ENCODE measurements at regions not wholly inside any gene's neighbourhood (a gene's known extent, or its start where the extent isn't known, plus 50 kb on each side); places are given as distances from the start of the nearest gene placed in this dataset.

DNA sequence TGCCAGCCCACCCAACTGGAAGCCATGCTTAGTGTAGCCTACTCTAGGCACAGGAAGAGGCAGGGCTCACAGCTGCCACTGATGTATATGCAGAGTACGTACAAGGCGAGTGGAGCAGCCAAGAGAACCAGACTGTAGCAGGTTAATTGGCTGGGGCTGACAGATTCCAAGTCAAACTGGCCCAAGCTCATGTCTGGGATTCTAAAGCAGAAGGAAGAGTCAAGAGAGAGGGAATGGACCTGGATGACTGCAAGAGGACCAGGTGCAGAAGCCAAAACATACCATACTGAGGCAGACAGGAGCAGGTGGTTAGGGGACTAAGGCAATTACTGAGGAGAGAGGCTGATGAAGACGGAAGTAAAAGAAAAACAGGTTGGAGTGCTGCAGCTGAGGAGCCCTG is 51.3 kb upstream of the LRRN2 start:
- no peak for DNase-seq (ENCODE audit: low read depth)

DNA sequence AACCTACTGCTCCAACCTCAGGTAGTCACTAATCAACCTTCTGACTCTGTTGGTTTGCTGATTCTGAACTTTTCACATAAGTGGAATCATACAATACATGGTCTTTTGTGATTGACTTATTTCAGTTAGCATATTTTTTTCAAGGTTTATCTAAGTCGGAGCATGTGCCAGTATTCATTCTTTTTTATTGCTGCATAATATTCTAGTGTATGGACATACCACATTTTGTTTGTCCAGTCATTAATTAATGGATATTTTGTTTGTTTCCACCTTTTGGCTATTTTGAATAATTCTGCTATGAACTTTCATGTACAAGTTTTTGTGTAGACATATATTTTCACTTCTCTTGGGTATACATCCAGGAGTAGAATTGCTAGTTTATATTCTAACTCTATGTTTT is 53.0 kb upstream of the LRRN2 start:
- no peak for DNase-seq (ENCODE audit: low read depth)

DNA sequence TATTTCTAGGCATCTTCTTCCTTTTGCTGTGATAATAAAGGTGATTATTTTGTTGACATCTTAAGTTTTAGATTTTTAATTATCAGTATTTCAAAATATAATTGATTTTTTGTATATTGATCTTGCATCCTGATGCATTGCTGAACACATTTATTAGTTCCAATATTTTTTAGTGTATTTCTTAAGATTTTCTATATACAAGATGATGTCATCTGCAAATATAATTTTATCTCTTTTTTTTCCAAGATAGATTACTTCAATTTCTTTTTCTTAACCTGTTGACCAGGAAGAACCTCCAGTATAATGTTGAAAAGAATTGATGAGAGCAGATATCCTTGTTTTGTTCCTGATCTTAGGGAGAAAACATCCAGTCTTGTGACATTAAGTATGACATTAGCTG is 54.8 kb upstream of the LRRN2 start:
- DNase-seq (ENCODE audit: low read depth) = no peak

DNA sequence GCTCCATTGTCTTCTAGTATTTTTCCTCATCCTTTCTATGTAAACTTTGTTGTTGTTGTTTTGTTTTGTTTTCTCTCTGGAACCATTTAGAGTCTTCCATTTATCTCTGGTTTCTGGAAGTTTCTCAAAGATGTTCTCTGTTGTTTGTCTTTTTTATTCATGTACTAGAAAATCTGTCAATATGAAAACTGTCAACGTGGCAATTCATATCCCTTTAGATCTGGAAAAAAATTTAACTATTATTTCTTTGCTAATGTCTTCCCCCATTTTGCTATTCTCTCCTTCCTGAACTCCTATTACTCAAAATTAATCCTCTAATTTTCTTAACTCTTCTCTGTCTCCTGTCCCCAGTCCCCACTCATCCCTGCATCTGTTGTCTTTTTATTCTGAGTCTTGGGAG is 55.9 kb upstream of the LRRN2 start:
- no peak for DNase-seq (ENCODE audit: low read depth)

DNA sequence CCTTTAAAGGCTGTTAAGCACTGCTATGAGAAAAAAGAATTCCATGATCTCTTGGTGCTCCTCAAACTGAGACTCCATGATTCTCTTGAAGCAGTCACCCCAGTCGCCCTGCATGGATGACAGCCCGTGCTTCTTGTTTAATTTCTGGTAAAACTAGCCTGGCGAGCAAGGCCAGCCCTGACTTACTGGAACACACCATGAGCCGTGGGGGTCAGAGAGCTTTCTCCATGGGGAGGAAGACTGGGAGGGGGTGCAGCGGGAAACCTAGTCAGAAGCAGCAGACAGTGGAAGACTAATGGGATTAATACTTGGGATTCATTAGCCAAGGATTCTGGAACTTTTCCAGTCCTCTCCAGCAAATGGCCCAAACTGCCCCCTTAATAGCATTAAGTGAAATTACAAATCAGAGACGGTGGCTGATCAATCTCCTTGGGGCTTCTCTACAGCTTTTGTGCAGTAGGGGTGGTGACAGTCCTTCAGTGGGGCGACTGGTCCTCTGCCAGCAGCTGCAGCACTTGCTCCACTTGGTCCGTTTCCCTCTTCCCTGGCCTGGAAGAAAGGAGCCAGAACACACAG is 57.2 kb upstream of the LRRN2 start:
- DNase-seq (ENCODE audit: low read depth) = no peak

DNA sequence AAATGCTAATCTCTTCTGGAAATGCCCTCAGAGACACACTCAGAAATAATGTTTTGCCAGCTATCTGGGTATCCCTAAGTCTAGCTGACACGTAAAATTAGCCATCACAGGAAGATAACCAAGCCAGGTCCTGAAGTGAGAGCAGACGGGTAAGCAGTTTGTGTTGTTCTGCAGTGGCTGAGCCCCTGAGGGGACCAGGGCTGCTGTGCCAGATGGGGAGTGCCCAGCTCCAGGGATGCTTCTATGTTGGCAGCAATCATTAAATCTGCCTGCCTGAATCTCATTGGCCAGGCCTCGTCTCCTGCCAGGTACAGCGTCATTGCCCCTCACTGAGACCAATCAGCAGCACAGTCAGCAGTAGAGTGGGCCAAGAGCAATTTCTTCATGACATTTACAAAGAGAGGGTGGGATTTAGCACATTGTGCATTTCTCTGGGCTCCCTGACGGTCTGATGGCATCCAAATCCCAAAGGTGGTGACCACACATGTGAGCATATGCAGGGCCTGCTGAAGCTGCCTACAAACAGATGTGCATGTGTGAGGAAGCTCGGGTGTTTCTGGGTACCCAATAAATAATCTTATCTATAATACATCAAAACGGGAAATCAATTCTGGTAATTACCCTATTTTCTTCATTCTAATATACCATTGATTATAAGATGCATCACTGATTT is 58.7 kb upstream of the LRRN2 start:
- no peak for DNase-seq (ENCODE audit: low read depth)

DNA sequence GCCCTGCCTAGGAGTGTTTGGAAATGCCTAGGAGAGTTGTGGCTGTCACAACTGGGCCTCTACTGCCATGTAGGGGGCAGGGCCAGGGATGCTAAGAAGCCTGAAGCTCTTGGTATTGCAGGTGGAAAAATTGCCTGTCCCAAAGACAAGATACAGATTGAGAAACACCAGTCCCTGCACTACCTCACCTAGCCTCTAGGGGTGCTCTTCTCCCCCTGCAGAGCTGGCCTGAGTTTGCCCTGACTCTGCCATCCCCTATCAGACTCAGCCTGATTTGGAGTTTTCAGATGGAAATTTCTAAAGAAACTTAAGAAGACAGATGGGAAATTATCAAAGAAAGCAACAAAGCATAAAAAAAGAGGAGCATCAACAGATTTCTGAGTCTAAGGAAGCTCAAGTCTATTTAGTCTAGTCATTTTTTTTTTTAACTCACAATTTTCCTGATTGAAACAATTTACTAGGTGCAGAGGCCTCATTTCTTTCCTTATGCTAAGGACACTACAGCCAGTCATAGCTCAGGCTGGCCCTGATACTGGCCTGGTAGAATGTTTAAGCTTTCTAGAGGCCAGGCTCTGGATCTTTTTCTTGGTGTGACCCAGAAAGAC is 61.4 kb upstream of the LRRN2 start:
- DNase-seq (ENCODE audit: low read depth) = no peak

DNA sequence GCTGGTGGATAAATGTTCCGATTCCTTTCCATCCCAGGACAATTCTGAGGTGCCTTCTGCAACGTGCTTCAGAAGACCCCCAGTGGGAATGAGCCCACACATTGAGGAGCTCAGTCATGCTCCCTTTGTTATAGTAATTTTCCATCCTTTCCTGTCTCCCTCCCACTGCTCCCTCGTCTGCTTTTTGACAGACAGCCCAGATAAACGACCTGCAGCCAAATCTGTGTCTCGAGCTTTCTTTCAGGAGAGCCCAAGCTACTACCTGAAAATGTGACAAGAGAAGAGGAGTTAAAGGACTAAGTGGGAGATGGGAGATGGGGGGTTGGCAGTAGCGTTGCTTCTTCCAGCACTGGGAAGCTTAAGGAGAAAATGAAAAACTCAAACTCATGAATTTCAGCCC is 65.9 kb upstream of the LRRN2 start:
- DNase-seq (ENCODE audit: low read depth) = no peak

DNA sequence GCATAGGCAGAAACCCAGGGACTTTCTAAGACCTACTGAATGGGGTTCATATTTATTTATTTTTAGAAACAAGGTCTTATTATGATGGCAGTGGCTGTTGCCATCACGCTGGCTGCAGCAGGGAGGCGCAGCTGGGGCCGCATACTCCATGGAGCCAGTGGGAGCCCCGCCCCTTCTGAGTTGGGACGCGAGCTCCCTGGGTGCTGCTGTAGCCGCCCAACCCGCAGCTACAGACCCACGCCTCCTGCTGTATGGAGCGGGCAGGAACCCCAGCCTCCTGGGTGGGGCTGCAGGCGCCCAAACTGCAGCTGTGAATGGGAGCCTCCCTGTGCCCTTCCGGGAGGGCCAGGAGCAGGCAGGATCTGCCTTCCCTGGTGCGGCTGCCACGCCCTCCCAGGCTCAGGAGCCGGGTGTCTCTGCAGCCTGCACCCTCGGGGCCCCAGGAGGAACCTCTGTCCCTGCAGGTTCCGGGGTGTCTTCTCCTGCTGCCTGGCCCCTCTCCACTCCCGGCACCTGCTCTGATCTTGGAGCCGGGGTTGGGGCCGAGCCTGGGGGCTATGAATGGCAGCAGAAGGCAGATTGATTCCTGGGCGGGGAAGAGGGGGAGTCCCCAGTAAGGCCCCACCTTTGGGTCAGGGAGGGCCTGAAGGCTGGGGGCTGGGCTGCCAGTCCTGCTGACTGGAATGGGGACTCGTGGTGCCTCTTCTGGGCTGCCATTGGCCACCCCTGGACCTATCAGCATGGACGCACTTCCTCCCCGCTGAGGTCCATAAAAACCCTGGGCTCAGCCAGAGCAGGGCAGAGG is 66.5 kb upstream of the LRRN2 start:
- DNase-seq (ENCODE audit: low read depth) = no peak

DNA sequence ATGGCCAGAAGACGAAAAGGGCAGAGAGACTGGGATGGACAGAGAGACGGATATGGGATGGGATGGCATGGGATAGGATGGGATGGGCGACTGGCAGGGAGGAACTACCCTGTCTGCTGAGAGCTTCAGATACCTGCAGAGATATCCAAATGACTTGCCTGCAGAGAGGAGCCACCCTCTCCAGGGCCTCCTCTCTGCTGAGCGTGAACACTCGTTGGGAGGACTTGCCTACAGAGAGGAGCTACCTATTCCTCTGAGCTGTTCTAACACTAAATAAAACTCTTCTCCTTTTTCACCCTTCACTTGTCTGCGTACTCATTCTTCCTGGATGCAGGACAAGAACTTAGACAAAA is 67.1 kb upstream of the LRRN2 start:
- no peak for DNase-seq (ENCODE audit: low read depth)

DNA sequence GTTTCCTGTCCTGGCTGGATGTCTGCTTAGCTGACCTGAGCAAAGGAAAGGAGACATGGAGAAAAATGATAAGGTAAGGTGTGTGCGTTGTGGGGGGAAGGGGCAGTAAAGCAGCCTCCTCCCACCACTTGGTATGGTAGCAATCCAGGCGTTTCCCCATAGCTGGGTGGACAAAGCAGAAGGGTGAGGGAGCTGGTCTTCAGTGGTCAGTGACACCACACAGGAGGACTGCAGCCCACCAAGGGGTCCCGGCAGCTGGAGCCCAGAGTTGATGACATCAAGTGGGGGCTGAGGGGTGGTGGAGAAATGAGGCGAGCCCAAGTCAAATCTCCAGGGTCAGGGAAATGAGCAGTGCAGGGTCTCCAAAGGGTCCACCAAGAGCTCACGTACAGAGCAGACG is 69.3 kb upstream of the LRRN2 start:
- DNase-seq (ENCODE audit: low read depth) = no peak

DNA sequence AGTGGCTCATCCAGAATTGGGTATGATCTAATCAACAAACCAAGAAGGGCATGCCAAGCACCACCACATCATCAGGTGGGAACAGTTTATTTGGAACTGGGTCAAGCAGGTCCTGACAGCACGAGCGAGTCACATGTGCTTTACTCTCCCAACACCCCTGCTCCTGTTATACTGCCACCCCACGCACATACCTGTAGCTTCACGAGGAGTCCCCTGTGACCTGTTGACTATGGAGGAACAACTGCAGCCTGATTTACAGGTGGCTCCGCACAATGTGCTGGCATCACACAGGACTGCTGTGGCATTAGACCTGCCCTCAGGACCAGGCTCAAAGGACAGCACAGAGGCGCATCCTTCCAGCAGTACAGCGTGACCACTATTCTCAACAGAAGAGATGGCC is 70.8 kb upstream of the LRRN2 start:
- DNase-seq (ENCODE audit: low read depth) = no peak

DNA sequence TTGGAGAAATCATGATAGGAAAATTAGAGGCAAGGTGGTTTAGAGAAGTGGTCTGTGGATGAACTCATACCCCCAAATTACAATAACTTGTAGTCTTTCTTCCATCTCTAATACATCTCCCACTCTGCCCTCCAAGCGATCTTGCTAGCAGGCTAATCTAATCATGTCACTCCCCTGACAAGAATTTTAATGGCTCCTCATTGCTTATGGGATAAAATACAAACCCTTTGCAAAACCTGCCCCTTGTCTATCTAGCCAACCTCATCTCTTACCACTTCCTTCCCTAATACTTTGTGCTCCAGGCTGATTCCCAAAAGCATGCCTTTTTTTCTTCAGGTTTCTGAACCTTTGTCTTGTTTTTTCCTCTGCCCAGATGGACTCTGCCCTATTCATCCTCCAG is 71.3 kb upstream of the LRRN2 start:
- DNase-seq (ENCODE audit: low read depth) = no peak

DNA sequence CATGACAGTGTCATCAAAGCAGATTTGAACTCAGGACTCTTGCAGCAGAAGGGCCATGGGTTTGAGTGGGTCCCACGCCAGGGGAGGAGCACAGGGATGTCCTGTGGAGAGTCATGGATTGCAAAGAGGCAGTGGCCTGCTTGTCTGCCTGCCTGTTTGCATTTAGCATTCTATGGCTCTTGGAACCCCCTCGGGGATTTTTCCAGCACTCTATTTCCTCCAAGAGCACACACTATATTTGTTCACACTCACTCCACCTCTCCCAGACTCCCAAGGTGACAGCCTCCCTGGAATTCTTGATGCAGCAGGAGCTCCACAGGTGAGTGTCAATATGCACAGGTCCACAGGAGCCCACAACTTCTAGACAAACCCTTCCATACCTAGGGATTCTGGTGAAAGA is 73.1 kb upstream of the LRRN2 start:
- DNase-seq (ENCODE audit: low read depth) = no peak

DNA sequence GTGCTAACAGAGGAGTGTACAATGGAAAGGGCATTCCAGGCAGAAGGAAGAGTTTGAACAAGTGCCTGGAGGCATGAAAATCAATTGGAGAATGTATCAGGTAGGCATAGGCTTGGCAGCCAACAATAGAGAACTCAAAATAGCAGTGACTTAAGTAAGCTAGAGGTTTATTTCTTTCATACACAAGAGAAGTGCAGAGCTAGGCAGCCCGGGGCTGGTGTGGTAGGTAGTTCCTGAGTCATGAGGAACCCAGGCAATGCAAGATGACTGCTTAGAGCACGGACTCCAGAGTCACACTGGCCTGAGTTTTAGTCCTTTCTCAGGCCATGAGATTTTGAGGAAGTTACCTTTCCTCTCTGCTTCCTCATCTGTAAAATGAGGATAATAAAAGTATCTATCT is 74.8 kb upstream of the LRRN2 start:
- no peak for DNase-seq (ENCODE audit: low read depth)

DNA sequence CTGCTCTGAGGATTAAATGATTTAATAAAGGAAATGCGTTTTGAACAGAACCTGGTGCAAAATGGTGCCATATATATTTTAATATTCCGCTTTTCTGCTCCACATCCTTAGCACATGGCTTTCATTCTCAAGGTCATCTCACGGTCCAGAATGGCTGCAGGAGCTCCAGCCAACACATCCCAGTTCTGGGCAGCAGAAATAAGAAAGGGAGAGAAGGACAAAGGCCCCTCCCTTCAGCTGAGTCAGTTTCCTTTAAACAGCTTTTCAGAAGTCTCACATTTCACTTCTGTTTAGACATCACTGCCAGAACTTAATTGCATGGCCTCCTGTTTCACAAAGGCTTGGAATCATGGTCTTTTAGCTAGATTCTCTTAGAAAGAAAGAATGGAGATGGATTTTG is 75.2 kb upstream of the LRRN2 start:
- no peak for DNase-seq (ENCODE audit: low read depth)

DNA sequence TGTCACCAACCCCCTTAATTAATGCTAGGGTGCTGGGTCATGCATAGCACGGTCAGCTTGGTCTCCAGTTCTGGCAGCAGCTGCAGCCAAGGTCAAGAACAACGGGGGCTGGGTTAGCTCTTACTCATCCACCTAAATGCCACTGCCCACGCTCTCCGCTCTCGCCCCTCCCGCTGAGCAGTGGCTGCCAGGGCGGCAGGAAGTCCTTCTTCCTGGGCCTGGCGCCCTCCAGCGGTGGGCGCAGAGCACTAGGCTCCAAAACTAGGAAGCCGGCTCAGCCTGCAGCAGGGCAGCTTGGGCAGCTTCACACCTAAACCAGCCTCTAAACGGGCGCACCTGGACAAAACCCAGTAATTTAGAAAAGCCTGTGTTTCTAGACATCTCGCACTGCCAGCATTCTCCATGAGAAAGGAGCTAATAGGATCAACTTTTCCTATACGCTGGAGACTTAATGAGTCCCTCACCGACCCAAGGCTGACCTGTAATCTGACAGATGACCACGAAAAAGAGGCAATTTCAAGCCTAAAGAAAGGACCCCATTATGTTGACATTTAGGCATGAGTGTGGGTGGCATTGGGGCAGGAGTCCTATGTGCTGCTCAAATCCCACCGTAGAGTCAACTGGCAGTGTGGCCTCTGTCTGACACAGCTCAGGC is 78.4 kb upstream of the LRRN2 start:
- DNase-seq (ENCODE audit: low read depth) = no peak

DNA sequence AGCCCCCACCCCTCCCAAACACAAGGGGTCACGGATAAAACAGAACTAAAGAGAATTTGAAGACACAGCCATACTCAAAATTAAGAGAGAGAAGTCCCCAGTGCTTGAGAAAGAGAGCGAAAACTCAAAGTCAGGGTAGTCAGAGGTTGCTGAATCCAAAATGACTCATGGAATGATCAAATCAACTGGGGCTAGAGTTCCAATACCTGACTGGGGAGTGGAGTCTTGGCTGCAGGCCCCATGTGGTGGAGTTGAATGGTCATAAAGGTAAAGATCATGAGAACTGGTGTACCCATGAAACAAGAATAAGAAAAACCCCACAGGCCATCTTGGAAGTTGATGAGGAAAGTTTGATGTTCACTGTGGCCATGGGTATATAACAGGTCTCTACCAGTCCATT is 84.5 kb upstream of the LRRN2 start:
- DNase-seq (ENCODE audit: low read depth) = no peak

DNA sequence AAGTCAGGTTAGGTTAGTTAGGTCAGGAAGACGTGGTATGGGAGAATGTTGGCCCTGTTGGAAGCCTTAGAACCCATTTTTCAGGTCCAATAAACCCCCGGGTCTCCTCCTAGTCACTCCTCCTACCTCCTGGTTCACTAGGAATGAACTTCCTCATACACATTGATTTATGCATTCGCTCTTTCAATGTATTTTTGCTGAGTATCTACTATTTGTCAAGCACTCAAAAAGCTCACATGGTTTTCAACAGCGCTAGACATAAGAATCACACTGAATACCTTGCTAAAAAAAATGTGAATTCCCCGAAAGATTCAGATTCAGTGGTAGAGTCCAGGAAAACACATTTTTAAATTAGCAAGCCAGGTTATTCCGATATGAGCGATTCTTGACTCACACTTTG is 85.8 kb upstream of the LRRN2 start:
- no peak for DNase-seq (ENCODE audit: low read depth)

DNA sequence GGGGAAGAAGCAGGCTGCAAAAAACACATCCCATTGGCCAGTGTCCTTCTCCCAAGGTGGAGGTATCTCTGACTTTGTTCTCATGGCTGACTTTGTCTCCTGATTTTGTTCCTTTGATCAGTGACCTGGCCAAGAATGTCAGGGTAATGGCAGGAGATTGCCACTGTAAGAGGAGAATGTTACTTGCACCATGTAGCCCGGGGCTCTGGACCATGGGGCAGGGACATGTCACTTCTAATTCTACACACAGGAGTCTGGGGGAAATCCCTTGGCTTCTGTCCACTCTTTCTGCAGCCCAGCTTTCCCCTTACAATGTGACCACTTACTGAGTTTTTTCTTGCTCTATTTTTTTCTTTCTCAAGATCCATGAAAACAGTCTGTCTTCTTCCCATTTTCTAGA is 87.7 kb upstream of the LRRN2 start:
- no peak for DNase-seq (ENCODE audit: low read depth)

DNA sequence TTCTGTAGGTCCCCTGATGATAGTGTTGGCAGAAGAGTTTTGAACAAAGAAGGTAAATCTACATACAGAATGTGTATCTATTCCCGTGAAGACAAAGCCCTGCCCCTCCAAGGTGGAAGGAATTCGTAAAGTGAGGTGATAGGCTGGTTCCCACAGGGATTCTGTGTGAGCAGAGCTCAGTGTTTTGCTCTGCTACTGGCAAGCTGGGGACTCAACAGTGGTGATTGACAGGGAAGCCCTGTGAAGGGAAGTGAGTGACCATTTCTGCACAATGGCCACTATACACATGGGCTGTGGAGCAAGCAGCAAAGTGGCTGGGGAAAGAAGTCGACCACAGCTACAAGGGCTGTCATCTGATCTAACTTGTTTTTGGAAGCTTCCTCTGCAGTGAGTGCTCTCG is 90.0 kb upstream of the LRRN2 start:
- DNase-seq (ENCODE audit: low read depth) = no peak

DNA sequence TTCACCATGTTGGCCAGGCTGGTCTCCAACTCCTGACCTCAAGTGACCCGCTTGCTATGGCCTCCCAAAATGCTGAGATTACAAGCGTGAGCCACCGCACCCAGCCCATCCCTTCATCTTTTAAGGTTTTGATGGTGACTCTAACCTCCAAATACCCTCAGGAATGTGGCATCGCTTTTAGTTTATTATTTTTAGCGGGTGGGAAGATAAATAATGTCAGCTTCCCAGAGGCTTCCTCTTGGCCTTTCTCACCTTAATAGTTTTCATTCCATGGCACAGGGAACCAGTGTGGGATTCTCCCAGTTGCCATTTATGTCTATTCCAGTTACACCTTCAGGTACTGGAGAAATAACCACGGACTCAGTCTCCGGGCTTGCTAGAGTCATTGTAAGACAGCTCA is 92.1 kb upstream of the LRRN2 start:
- DNase-seq (ENCODE audit: low read depth) = no peak

DNA sequence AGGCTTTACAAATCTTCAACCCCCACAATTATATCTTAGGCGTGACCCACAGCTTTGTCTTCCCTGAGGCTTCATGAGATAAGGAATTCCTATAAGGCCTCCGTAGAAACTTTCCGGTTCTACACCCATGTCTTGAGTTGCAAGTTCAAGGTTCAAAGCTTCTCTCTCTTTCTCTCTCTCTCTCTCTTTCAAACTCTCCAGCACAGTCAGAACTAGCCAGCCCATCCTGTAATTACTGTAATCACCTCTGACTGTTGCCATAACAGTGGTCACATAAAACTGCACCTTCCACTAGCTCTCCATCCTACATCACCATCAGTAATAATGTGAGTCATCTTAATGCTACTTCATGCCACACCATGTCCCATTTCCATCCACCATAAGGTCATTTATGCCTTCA is 90.0 kb upstream of the NFASC start:
- no peak for DNase-seq (ENCODE audit: low read depth)
